ENCODE measurements at regions not wholly inside any gene's neighbourhood (a gene's known extent, or its start where the extent isn't known, plus 50 kb on each side); places are given as distances from the start of the nearest gene placed in this dataset.

GRCh38 chr7:13800694-13801448 lies 188.6 kb downstream of the ETV1 start:
- H3K4me2 ChIP-seq (ENCODE audit: insufficient read depth, low read length) = no peak overlapping the region
- peak overlapping the region; percentile 68 for H3K27ac ChIP-seq (ENCODE audit: insufficient read depth, low read depth, low read length)

DNA sequence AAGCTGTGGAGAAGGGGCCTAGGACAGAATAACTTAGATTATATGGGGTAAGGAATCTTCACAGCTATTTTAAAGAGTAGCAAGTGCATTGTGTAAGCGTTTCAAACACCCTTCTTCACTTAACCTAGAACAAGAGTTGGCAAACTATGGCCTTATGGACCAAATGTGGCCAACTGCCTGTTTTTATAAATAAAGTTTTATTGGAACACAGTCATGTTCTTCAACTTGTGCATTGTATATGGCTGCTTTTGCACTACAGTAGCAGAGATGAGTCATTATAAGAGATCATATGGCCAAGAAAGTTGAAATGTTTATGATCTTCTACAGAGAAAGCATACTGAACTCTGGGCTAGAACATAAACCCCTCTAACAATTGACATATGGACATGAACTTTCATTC lies 187.8 kb downstream of the ETV1 start:
- CTCF ChIA-PET = no interaction called here
- FAIRE-seq = no peak

More at GRCh38 chr7:13800694-13801448, 188.6 kb downstream of the ETV1 start:
- DNase-seq (ENCODE audit: low read depth, low spot score) (peak; percentile 87), FAIRE-seq (peak; percentile 58)
- Histone ChIP-seq H3K9me1 (replicated peaks; ENCODE audit: control insufficient read depth, extremely low read depth, insufficient read depth, low read length) (no peaks in the 10 kb centered on the region), H4K20me1 (replicated peaks; ENCODE audit: control insufficient read depth, extremely low read depth, insufficient read depth, low read length) (no peaks in the 10 kb centered on the region), H3K27me3 (ENCODE audit: control insufficient read depth in 2 of 2, insufficient read depth in 2 of 2, low read length in 2 of 2) (no peaks in the 10 kb centered on the region), H3K79me2 (ENCODE audit: control insufficient read depth, insufficient read depth, low read length) (no peaks in the 10 kb centered on the region), H3K36me3 (ENCODE audit: control insufficient read depth in 2 of 2, extremely low read depth in 1 of 2, insufficient read depth in 2 of 2, low read length in 2 of 2) (no peaks in the 10 kb centered on the region), H3K9me3 (replicated peaks; ENCODE audit: control insufficient read depth, insufficient read depth, low read length) (no peaks in the 10 kb centered on the region), H3K4me1 (ENCODE audit: control insufficient read depth, extremely low read depth, insufficient read depth, low read length) (peaks cover 3% of the 10 kb centered on the region), H2AFZ (ENCODE audit: low read depth, low read length) (no peak overlapping the region), H3K9ac (replicated peaks; ENCODE audit: extremely low read depth, insufficient read depth, low read length) (peak overlapping the region; percentile 4), H3K4me3 (replicated peaks in 1 of 3; ENCODE audit: insufficient read depth in 1 of 3, low read depth in 1 of 3, low read length in 3 of 3) (no peak overlapping the region)
- dilution Hi-C loops (cut with MboI; ENCODE audit: extremely low pct_ligation_motif_present, low sequenced_read_pairs) = no loop called here
- ChIA-PET POLR2A (no interaction called here), CTCF (no interaction called here)
- TF ChIP-seq FOS (IDR thresholded peaks at IDR 0.05; ENCODE audit: borderline replicate concordance, insufficient read depth, low read length) (peak; percentile 83), MAX (IDR thresholded peaks at IDR 0.05; ENCODE audit: insufficient read depth, insufficient read length) (peak; percentile 54), JUN (IDR thresholded peaks at IDR 0.05; ENCODE audit: borderline replicate concordance, insufficient read depth, insufficient read length, low read depth) (peak; percentile 89), EZH2 (IDR thresholded peaks at IDR 0.05; ENCODE audit: borderline replicate concordance, low read depth, low read length, severe bottlenecking) (no peak)
- BruUV-seq (replicated peaks) = no TSS peak
- intact Hi-C loops (cut with micrococcal nuclease) = loop anchor here (1.0 kb wide), 2 partner anchors 119 to 190 kb away; no protein-coding TSS in a partner anchor

More for the DNA sequence above, 187.8 kb downstream of the ETV1 start:
- Histone ChIP-seq H3K9me1 (replicated peaks; ENCODE audit: control insufficient read depth, extremely low read depth, insufficient read depth, low read length) (no peaks in the 10 kb centered on the region), H2AFZ (ENCODE audit: low read depth, low read length) (no peak overlapping the region), H4K20me1 (replicated peaks; ENCODE audit: control insufficient read depth, extremely low read depth, insufficient read depth, low read length) (no peaks in the 10 kb centered on the region), H3K9me3 (replicated peaks; ENCODE audit: control insufficient read depth, insufficient read depth, low read length) (no peaks in the 10 kb centered on the region), H3K79me2 (ENCODE audit: control insufficient read depth, insufficient read depth, low read length) (no peaks in the 10 kb centered on the region), H3K27me3 (ENCODE audit: control insufficient read depth in 2 of 2, insufficient read depth in 2 of 2, low read length in 2 of 2) (no peaks in the 10 kb centered on the region), H3K27ac (ENCODE audit: insufficient read depth, low read depth, low read length) (peak overlapping the region; percentile 41), H3K4me2 (ENCODE audit: insufficient read depth, low read length) (no peak overlapping the region), H3K4me3 (replicated peaks in 1 of 3; ENCODE audit: insufficient read depth in 1 of 3, low read depth in 1 of 3, low read length in 3 of 3) (no peak overlapping the region), H3K9ac (replicated peaks; ENCODE audit: extremely low read depth, insufficient read depth, low read length) (no peak overlapping the region), H3K36me3 (ENCODE audit: control insufficient read depth in 2 of 2, extremely low read depth in 1 of 2, insufficient read depth in 2 of 2, low read length in 2 of 2) (no peaks in the 10 kb centered on the region), H3K4me1 (ENCODE audit: control insufficient read depth, extremely low read depth, insufficient read depth, low read length) (peaks cover 3% of the 10 kb centered on the region)
- dilution Hi-C loops (cut with MboI; ENCODE audit: extremely low pct_ligation_motif_present, low sequenced_read_pairs) (no loop called here), intact Hi-C loops (cut with micrococcal nuclease) (loop anchor here (1.0 kb wide), 2 partner anchors 119 to 190 kb away; no protein-coding TSS in a partner anchor)
- POLR2A ChIA-PET = no interaction called here
- no peak for TF ChIP-seq MAX (IDR thresholded peaks at IDR 0.05; ENCODE audit: insufficient read depth, insufficient read length)
- no peak for TF ChIP-seq POLR2A (IDR thresholded peaks at IDR 0.05; ENCODE audit: low read depth, low read length)
- TF ChIP-seq FOS (IDR thresholded peaks at IDR 0.05; ENCODE audit: borderline replicate concordance, insufficient read depth, low read length) = no peak
- no peak for TF ChIP-seq EZH2 (IDR thresholded peaks at IDR 0.05; ENCODE audit: borderline replicate concordance, low read depth, low read length, severe bottlenecking)
- TF ChIP-seq GATA2 (IDR thresholded peaks at IDR 0.05; ENCODE audit: insufficient read depth, insufficient read length, low read depth, low read length) = no peak
- TF ChIP-seq CTCF (IDR thresholded peaks at IDR 0.05; ENCODE audit: extremely low read depth in 1 of 2, insufficient read depth in 1 of 2, low read depth in 1 of 2, low read length in 2 of 2) = no peak
- TF ChIP-seq POLR2AphosphoS5 (IDR thresholded peaks at IDR 0.05; ENCODE audit: insufficient read depth, low read depth, low read length) = no peak
- TF ChIP-seq JUN (IDR thresholded peaks at IDR 0.05; ENCODE audit: borderline replicate concordance, insufficient read depth, insufficient read length, low read depth) = no peak
- TF ChIP-seq MYC (IDR thresholded peaks at IDR 0.05; ENCODE audit: low read depth, low read length) = no peak
- no TSS peak for BruUV-seq (replicated peaks)
- DNase-seq (ENCODE audit: low read depth, low spot score) = no peak

Data from endothelial cell of umbilical vein (primary cell).